ENCODE measurements at regions not wholly inside any gene's neighbourhood (a gene's known extent, or its start where the extent isn't known, plus 50 kb on each side); places are given as distances from the start of the nearest gene placed in this dataset.
"Not testable (repeated sequence)": the region's sequence is repeated elsewhere in the genome, so short reads cannot be mapped to it uniquely, and the experiment has no call there.

DNA sequence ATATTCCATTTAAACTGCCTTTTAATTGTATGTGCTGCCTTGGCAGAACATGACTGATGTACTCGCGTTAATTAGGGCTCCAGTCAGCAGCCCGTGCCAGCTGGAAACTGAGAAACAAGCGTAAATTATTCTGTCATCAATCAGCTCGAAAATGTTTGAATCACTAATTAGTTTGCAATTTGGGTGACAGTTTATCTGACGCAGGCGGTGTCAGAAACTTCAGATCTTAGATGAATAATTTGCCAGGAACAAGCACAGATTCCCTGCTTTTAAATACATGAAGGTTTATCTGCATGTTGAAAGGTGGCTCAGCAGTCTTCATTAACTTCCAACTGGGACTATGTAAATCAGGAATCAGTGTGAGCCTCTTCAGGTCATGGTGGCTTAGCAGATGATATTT is 176.0 kb upstream of the TLE4 start:
- DNase-seq: peak; percentile 9

GRCh38 chr9:79396168-79396567 is 175.6 kb upstream of the TLE4 start:
- DNase-seq: no peak

DNA sequence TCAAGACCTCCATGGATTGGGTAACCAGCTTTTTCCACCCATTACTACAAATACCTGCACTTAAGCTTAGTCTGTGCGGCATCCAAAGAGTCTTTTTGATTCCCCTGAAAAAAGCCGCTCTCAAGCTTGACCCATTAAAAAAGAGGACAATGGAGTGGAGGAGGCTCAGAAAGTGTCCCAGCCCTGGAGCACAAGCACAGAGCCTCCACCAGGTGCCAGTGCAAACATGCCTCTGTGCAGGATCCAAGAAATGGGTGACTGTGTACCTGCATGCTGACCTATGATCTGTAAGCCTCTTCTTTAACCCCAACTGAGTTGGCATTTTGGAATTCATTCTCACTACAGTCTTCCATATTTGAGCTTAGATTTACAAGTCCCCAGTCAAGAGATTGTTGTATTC is 168.3 kb upstream of the TLE4 start:
- no peak for DNase-seq

GRCh38 chr9:79408200-79408599 is 163.6 kb upstream of the TLE4 start:
- DNase-seq: peak; percentile 30

GRCh38 chr9:79408617-79409016 is 163.1 kb upstream of the TLE4 start:
- peak; percentile 79 for DNase-seq

- no peak for DNase-seq
Observed at GRCh38 chr9:79409182-79409823, 162.5 kb upstream of the TLE4 start.

- no peak for DNase-seq
Observed at GRCh38 chr9:79425840-79426239, 145.9 kb upstream of the TLE4 start.

DNA sequence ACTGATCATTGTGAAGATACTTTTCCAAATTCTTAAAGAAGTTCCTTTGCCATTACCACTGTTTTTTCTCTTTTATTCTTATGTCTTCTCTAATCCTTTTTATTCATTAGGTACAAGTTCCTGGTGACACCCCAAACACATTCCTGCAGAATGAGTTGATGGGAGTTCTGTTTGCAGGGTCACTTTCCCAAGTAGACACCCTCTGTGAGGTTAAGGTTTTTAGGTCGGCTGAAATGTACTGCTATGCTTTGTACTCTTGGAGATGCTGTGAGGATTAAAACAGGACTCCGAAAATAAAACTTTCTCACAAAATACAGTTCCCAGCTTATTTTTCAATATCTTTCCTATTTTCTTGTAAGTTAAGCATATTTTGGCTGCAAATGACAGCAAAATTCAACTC is 143.3 kb upstream of the TLE4 start:
- DNase-seq: no peak

- DNase-seq: no peak
Observed at GRCh38 chr9:79430619-79431018, 141.1 kb upstream of the TLE4 start.

DNA sequence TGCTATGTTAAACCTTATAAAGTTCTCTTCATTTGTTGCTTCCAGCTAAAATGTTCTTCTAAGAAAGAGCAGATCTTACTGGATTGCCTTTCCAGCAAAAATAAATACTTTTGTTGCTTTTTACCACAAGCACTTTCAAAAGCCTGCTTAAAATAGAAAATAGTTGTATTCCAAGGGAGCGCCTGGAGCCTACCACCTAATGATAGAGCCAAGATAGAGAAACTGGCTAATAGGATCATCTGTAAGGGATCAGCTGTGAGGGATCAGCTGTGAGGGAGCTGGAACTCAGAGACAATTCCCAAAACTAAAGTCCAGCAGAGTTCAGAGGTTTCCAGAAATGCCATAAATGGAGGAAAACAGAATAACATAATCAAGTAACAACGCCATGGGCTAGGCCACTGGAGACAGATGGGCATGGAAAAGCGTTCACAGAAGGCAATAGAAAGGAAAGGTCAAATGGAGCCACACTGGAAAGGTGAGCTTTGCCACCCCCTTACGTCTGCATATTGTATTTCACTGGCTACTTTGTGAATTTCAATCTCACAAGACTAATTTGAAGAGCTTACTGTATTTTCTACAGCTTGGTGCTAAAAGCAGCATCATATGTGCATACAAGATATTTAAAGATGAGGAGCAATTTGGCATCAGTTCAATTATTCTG is 140.6 kb upstream of the TLE4 start:
- no peak for DNase-seq

DNA sequence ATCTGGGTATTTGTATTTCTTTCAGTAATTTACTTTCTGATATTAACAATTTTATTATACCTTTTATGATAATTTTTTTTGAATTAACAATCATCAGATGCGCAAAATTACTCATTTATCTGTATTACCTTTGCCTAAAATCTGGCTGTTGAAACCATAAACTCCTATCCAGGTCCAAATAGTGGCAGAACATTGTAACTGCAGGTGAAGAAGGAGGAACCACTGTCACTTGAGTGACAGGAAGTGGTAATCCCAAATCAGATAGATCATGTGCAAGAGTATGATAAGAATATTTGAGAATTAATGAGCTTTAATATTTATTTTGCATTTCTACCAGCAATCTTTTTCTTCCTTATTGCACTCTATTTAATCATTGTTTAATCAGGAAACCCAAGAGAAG is 139.3 kb upstream of the TLE4 start:
- DNase-seq: no peak

DNA sequence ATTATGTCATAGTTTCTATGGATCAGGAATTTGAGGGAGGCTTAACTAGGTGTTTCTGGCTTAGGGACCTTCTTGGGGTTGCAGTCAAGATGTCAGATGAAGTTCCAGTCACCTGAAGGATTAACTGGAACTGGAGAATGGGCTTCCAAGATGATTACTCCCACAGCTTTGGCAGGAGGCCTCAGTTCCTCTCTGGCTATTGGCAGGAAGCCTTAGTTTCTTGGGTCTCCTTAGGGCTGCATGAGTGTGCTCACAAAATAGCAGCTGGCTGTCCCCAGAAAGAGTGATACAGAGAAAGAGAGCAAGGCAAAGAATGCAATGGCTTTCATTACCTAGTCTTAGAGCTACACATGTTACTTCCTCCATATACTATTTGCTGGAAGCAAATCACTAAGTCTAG is 138.1 kb upstream of the TLE4 start:
- DNase-seq: no peak

GRCh38 chr9:79439221-79439620 is 132.5 kb upstream of the TLE4 start:
- DNase-seq: not testable (repeated sequence)

DNA sequence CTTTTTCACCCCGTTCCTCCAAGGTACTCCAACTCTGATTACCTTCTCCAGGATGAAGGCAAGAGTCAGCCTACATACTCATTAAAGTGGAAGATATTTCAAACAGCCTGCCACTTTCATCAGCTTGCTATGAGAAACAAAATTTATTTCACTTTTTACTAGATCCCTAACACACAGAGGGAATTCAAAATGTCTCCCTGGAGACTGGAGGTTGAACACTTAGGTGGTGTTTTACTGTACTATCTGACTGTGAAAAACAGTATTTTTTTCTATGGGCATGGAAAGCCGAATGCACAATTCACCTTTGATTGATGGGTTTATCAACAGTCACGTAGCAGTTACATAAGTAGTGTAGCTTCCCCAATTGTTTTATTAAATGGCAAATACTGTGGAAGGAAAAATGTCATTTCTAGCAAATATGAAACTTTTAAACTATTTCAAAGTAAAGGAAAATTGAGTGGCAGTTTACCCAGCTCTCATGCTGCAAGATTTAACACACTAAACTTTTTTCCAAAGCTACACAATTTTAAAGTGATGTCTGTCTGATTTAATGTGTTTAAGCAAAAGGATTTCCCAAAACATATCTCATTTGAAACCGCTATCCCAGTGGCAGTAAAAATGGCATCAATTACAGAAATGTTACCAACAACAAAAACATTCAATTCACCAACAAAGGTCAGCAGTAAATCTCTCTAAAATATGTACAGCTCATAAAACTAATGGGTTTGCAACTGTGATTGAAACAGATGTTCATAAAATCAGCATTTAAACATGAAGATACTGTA is 125.0 kb upstream of the TLE4 start:
- no peak for DNase-seq

DNA sequence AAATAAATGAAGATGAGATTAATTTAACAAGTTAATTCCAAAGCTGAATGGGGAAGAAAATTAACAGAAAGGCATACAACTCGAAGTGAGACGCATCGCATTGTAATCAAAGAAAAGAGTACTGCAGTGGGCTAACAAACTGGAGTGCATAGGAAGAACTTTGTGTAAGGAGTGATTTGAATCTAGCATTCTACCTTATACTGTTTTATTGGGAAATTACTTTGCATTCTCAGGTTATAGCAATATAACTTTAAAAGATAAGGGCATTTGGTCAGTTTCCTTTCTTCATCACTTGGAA is 124.5 kb upstream of the TLE4 start:
- no peak for DNase-seq

GRCh38 chr9:79447762-79448161 is 124.0 kb upstream of the TLE4 start:
- DNase-seq: no peak

- no peak for DNase-seq
Observed at GRCh38 chr9:79452265-79452664, 119.5 kb upstream of the TLE4 start.

DNA sequence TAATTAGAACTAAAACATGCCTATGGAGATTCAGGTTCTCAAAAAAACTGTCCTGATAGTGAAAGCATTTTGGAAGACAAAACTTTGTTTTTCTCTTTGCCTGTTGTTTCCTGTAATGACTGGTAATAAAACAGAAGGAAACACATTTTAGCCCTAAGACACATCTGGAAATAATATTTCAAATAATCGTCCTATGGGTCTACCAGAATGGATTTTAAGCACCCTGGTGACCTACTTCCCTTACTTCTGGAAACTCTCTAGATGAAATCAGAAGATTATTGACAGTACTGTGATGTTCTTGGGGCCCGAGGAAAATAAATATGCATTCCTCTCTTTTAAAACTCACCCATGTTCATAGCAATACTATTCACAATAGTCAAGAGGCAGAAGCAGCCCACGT is 110.1 kb upstream of the TLE4 start:
- DNase-seq: no peak

- DNase-seq: no peak
Observed at GRCh38 chr9:79465156-79465555, 106.6 kb upstream of the TLE4 start.

DNA sequence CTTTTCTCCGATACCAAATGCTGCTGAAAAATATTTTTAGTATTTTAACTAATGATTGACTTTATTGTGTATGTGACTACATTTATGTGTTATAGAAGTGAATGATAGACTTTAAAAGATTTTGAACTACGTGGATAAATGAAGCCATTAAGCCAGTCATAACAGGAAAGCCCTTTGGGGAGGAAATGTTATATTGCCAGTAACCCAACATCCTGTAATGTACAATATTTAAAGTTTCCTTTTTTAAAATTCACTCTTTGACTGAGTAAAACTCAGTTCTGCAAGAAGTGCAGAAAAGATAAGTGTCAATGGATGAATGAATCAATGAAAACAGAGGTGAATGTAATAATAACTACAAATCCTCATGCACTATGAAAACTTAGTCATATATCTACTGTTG is 102.6 kb upstream of the TLE4 start:
- no peak for DNase-seq

DNA sequence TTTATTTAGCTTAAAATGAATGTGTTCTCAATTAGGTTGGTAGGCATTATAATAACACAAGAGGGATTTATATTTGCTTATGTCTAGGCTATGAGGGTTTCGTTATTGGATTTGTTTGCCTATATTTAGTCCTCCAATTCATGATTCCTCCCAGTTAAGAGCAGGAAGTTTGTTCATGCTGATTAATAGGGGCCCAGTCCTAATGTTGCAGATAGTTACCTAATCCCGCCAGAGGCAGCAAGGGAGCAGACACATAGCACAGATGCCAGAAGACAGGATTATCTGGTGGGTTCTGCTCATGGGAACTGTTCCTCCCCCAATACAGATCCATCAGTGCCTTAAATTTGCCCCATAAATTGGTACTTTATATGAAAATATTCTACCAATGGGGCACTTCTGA is 100.8 kb upstream of the TLE4 start:
- DNase-seq: no peak

DNA sequence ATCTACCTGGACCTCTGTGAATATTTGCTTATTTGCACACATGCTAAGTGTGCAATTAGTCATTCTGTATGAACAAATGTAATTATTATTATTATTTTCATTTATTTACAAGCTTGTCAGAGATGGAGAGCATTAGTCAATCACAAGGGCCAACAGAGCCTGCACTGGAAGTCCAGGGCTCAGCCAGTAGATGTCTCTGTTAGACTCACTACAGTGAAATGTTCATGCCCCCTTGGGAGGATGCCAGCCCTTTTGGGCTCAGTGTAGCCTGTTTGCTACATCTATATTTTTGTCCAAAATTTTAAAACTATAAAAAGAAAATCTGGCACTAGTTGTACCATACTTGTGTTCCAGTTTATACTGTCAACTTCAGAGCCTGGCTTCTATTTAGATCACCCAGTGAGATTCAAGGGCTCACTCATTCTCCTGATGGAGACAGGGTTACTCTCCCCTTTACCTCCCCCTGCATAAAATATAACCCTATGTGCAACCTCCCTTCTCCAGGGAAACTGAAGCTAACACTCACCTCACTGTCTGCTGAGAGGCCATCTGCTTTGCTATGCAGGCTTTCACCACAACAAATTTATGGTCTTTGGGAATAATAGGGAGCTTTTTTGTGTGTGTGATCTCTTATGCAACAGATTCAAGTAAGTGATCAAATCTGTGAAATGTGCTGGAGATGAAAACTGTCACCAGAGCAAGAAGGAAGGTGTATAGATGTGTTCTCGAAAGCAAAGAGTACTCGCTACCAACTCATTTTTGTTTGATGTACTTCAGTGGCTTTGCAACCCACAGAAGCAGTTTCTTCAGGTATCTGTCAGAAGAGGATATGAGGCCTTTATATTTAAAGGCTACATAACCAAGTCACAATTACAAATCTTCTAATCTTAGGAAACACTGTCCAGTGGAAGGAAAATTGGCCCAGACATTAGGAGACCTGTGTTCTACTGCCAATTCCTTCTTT is 99.9 kb upstream of the TLE4 start:
- DNase-seq: peak; percentile 63

- no peak for DNase-seq
Observed at GRCh38 chr9:79473704-79474103, 98.1 kb upstream of the TLE4 start.

Measured in fibroblast of skin of abdomen (primary cell).